OCI-LY3 (cell line): ENCODE measurements at regions not wholly inside any gene's neighbourhood (a gene's known extent, or its start where the extent isn't known, plus 50 kb on each side); places are given as distances from the start of the nearest gene placed in this dataset.
"Not testable (repeated sequence)": the region's sequence is repeated elsewhere in the genome, so short reads cannot be mapped to it uniquely, and the experiment has no call there.

ENCODE experiments used
- EZH2phosphoT487 ChIP-seq: fragments of 200-600 bp; shearing (Covaris generic); IDR thresholded peaks from 2 replicates; pipeline ENCODE4 v1.6.1; 2018; ENCODE audit warnings: antibody characterized with exemption, mixed run types, low read depth
- TF ChIP-seq, protein P1 (sequence below): fragments of 200-600, 300-600 bp; sonication (generic); IDR thresholded peaks from 2 replicates; pipeline ENCODE4 v1.5.1; 2014; ENCODE audit warnings: antibody characterized with exemption, low read length, low read depth

DNA sequence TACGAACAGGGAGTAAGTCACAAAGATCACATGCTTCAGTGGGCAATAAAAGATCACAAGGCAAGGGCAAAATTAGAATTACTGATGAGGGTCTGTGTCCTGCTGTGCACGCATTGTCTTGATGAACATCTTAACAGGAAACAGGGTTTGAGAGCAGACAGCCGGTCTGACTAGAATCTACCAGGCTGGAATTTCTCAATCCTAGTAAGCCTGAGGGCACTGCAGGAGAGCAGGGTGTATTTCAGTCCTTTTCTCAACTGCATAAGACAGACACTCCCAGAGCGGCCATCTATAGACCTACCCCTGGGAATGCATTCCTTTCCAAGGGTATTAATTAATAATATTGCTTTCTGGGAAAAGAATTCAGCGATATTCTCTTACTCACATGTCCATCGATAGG is 800.0 kb downstream of the AACS start:
- TF ChIP-seq, protein P1, sequence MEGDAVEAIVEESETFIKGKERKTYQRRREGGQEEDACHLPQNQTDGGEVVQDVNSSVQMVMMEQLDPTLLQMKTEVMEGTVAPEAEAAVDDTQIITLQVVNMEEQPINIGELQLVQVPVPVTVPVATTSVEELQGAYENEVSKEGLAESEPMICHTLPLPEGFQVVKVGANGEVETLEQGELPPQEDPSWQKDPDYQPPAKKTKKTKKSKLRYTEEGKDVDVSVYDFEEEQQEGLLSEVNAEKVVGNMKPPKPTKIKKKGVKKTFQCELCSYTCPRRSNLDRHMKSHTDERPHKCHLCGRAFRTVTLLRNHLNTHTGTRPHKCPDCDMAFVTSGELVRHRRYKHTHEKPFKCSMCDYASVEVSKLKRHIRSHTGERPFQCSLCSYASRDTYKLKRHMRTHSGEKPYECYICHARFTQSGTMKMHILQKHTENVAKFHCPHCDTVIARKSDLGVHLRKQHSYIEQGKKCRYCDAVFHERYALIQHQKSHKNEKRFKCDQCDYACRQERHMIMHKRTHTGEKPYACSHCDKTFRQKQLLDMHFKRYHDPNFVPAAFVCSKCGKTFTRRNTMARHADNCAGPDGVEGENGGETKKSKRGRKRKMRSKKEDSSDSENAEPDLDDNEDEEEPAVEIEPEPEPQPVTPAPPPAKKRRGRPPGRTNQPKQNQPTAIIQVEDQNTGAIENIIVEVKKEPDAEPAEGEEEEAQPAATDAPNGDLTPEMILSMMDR, result not testable (repeated sequence)
- not testable (repeated sequence) for TF ChIP-seq EZH2phosphoT487
